NCI-H510A treated with DMSO at 0.1 percent for 48 hours (cell line): ENCODE measurements at regions not wholly inside any gene's neighbourhood (a gene's known extent, or its start where the extent isn't known, plus 50 kb on each side); places are given as distances from the start of the nearest gene placed in this dataset.
"Not testable (repeated sequence)": the region's sequence is repeated elsewhere in the genome, so short reads cannot be mapped to it uniquely, and the experiment has no call there.

Experiments
- DNase-seq: peaks from one replicate; lab custom pipeline; 2025; lab: John Stamatoyannopoulos, UW

DNA sequence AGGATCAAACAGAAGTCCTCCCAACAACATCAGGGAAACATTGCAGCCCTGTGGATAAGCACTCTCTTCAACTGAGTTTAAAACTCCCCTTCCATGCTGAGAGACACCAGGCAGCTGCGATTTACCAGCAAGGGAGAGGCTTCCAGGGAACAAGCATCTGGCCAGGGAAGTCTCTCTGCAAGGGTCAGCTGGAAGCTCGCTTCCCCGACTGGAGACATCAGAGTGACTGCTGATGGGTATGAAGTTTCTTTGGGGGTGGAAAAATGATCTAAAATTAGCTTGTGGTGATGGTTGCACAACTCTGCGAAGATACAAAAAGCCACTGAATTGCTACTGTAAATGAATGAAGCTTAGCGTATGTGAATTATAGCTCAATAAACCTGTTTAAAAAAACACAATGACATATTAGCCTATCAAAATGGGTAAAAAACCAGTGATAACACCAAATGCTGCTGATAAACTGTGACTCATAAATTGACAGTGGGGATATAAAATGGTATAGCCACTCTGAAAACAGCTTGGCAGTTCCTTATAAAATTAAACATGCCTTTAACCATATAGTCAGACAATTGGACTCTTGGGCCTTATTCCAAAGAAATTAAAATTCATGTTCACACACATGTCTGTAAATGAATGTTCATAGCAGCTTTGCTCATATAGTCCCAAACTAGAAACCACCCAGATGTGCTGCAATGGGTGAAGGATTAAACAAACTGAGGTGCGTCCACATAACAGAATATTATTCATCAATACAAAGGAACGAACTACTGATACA is 1082.0 kb downstream of the SOCS6 start:
- no peak for DNase-seq

DNA sequence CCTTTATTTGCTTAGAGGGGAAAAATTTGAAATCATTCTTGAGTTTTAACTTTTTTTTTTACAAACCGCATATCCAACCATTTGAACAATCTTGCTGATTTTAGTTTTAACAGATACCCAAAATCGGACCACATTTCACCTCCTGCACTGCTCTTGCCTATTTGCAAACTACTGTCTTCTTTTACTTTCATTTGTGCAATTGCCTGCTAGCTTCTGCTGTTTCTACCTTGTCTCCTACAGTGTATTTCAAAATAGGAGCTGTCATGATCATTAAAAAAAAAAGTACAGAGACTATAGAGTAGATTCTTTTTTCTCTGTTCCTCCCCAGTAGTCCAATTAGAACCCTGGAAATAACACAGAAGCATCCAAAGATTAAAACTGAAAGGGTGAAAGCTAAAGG is 1081.2 kb downstream of the SOCS6 start:
- no peak for DNase-seq

GRCh38 chr18:71362140-71362539 is 1073.3 kb downstream of the SOCS6 start:
- no peak for DNase-seq

- DNase-seq: not testable (repeated sequence)
Measured at GRCh38 chr18:71355599-71355998, 1066.8 kb downstream of the SOCS6 start.

DNA sequence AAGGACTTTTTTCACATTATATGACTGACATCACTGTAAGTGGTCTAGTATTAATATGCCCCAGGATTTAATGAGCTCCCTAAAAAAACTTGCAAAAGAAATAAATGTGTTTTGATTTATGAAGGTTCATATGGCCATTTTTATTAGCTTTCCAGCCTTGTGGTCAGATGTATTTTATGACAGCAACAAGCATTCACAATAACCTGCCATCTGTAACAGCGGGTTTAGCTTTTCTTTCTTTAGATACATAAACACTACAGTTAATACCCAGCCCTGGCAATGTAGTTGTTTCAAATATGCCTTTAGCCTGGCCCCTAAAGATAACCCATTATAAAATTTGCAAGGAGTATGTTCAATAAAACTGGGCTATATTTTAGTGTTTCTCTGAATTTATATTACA is 1063.8 kb downstream of the SOCS6 start:
- DNase-seq: no peak

GRCh38 chr18:71336576-71337210 is 1047.8 kb downstream of the SOCS6 start:
- no peak for DNase-seq

DNA sequence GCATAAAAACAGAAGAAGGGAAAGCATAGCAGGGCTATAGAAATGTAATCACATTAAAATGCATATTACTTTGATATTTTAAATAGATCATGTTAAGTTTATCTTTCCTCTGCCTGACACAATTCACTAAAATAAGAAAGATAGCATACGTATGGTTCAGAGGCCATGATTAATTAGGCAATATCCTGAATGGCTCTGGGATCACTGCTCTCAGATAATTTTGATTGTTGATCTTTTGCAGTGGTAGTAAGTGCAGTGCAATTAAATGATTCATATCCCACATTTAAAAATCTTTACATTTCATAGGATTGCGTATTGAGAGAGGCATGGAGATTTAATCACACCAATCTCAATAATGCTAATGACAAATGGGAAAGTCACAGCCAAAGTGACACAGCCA is 1040.7 kb downstream of the SOCS6 start:
- no peak for DNase-seq

- DNase-seq: no peak
Measured at GRCh38 chr18:71329114-71329513, 1040.3 kb downstream of the SOCS6 start.

GRCh38 chr18:71327850-71328249 is 1039.0 kb downstream of the SOCS6 start:
- DNase-seq: peak; percentile 43

- no peak for DNase-seq
Measured at GRCh38 chr18:71327441-71327840, 1038.6 kb downstream of the SOCS6 start.

GRCh38 chr18:71326826-71327225 is 1038.0 kb downstream of the SOCS6 start:
- DNase-seq: no peak

DNA sequence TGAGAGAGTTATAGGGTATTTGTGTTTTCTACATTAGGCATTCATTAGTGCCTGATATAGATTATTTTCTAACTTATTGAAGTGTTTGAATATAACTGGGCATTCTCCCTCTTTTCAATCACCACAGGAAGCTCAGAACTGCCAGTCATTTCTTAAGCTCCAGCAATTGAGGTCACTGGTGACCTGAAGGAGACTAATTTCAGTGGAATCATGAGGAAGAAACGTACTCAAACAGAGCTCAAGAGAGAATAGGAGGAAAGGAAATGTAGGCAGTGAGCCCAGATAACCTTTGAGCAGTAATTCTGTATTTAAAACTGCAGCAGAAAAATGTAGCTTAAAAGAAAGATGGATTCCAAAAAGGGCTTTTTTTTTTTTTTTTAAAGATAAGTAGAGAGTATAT is 1035.5 kb downstream of the SOCS6 start:
- DNase-seq: no peak

DNA sequence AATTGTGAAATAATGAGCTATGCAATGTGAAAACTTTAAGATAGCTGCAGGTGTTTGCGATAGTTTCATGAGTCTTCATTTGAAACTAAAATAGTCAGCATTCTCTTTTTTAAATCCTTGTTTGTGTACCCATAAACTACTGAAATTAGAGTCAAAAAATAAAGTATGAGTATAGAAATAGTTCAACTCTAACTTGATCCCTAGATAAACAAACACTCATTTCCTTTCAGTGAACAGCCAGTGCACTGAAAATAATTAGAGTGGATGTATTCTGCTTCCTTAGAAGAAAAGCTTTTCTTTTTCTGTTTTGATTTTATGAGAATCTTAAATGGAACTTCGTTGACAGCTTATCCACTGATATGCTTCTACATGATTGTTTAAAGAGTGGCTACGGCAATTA is 1033.4 kb downstream of the SOCS6 start:
- no peak for DNase-seq

DNA sequence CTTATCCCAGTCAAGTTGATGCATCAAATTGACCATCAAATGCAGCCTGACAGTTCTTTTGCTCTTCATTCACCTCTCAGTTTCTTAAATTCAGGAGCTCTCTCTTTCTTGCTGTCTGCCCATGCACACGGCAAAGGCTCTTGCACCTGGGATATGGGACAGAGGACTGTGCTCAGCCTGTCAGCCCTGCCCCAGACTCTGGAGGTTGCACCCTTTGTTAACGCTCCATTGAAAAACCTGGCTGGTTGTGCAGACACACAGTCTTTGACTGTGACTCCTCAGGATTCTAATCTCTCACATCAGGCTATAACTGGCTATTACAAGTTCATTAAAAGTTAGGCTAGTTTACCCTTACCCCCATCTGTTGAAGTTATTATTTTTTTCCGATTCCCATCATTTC is 1032.5 kb downstream of the SOCS6 start:
- no peak for DNase-seq

DNA sequence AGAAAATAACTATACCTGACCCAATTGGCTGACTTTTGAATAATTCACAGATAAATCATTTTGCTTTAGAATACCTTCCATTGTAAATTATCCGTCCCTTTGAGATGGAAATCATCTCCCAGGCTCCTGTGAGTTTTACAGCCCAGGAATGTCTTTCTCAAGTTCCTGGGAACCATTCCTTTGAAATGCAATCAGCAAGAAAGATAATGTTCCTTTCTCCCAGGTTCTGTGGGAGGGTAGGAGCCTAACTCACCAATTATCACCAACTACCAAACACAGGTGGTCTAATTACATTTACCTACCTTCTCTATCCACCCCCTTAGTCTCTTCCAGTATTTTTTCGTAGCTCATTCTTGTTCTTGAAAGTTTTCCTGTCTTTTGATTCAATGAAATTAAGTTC is 1016.0 kb downstream of the SOCS6 start:
- DNase-seq: no peak

- not testable (repeated sequence) for DNase-seq
Measured at GRCh38 chr18:71303743-71304142, 1014.9 kb downstream of the SOCS6 start.

- DNase-seq: no peak
Measured at GRCh38 chr18:71301596-71301995, 1012.8 kb downstream of the SOCS6 start.

GRCh38 chr18:71294201-71294600 is 1005.4 kb downstream of the SOCS6 start:
- not testable (repeated sequence) for DNase-seq

- DNase-seq: no peak
Measured at GRCh38 chr18:71293322-71293721, 1004.5 kb downstream of the SOCS6 start.

GRCh38 chr18:71287268-71287667 is 998.4 kb downstream of the SOCS6 start:
- no peak for DNase-seq

DNA sequence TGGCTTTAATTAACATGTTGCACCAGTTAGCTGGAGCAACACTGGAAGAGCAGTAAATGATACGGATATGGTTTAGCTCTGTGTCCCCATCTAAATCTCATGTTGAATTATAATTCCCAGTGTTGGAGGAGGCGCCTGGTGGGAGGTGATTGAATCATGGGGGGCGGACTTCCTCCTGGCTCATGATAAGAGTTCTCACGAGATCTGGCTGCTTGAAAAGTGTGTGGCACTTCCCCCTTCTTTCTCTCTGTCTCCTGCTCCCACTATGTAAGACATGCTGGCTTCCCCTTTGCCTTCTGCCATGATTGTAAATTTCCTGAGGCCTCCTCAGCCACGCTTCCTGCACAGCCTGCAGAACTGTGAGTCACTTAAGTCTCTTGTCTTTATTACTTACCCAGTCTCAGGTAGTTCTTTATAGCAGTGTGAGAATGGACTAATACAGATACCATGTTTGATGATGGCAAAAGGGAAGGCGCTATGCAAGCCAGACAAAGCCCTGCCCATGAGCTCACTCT is 963.6 kb downstream of the SOCS6 start:
- no peak for DNase-seq

GRCh38 chr18:71250191-71250590 is 961.3 kb downstream of the SOCS6 start:
- DNase-seq: no peak

- no peak for DNase-seq
Measured at GRCh38 chr18:71249791-71250190, 960.9 kb downstream of the SOCS6 start.

- DNase-seq: no peak
Measured at GRCh38 chr18:71242981-71243380, 954.1 kb downstream of the SOCS6 start.
